HG02943 (cell line): ENCODE measurements at regions not wholly inside any gene's neighbourhood (a gene's known extent, or its start where the extent isn't known, plus 50 kb on each side); places are given as distances from the start of the nearest gene placed in this dataset.
"Not testable (repeated sequence)": the region's sequence is repeated elsewhere in the genome, so short reads cannot be mapped to it uniquely, and the experiment has no call there.

ENCODE experiments used
- ATAC-seq: cut with Tn5 transposase; IDR thresholded peaks from one replicate; pipeline ENCODE4 v1.9.1; 2021; ENCODE audit warnings: mild to moderate bottlenecking, low read depth, moderate library complexity; ENCODE audit not compliant: unreplicated experiment

GRCh38 chr13:74755065-74755464, 620.9 kb upstream of the KLF12 start:
- no peak for ATAC-seq

GRCh38 chr13:74751739-74752138, 617.5 kb upstream of the KLF12 start:
- ATAC-seq, result no peak

- no peak for ATAC-seq
Measured at GRCh38 chr13:74747186-74747955, 613.2 kb upstream of the KLF12 start.

GRCh38 chr13:74743992-74744391, 609.8 kb upstream of the KLF12 start:
- ATAC-seq, result no peak

GRCh38 chr13:74741732-74742131, 607.5 kb upstream of the KLF12 start:
- ATAC-seq, result no peak

- ATAC-seq, result no peak
Measured at GRCh38 chr13:74732736-74733385, 598.7 kb upstream of the KLF12 start.

GRCh38 chr13:74731731-74732130, 597.5 kb upstream of the KLF12 start:
- ATAC-seq, result no peak

- no peak for ATAC-seq
Measured at GRCh38 chr13:74730556-74731331, 596.5 kb upstream of the KLF12 start.

GRCh38 chr13:74726206-74726605, 592.0 kb upstream of the KLF12 start:
- no peak for ATAC-seq

GRCh38 chr13:74718232-74718842, 584.1 kb upstream of the KLF12 start:
- ATAC-seq, result not testable (repeated sequence)

- no peak for ATAC-seq
Measured at GRCh38 chr13:74715718-74716117, 581.5 kb upstream of the KLF12 start.

- no peak for ATAC-seq
Measured at GRCh38 chr13:74710006-74710405, 575.8 kb upstream of the KLF12 start.

- no peak for ATAC-seq
Measured at GRCh38 chr13:74709226-74709625, 575.0 kb upstream of the KLF12 start.

GRCh38 chr13:74708629-74709028, 574.4 kb upstream of the KLF12 start:
- no peak for ATAC-seq

GRCh38 chr13:74707291-74707690, 573.1 kb upstream of the KLF12 start:
- ATAC-seq, result no peak

- no peak for ATAC-seq
Measured at GRCh38 chr13:74706801-74707200, 572.6 kb upstream of the KLF12 start.

GRCh38 chr13:74705438-74705837, 571.2 kb upstream of the KLF12 start:
- ATAC-seq, result no peak

GRCh38 chr13:74703855-74704387, 569.7 kb upstream of the KLF12 start:
- ATAC-seq, result no peak

- ATAC-seq, result no peak
Measured at GRCh38 chr13:74696148-74696922, 562.1 kb upstream of the KLF12 start.
